Endothelial cell of umbilical vein (primary cell): ENCODE measurements at regions not wholly inside any gene's neighbourhood (a gene's known extent, or its start where the extent isn't known, plus 50 kb on each side); places are given as distances from the start of the nearest gene placed in this dataset.

ENCODE experiments used
- BruUV-seq: library from RNA; stranded (reverse); fragments of 400-500 nt; replicated peaks from 2 replicates; lab custom pipeline; 2021; lab: Mats Ljungman, UMichigan
- CTCF ChIA-PET: fragments of 300-600, 350-600 bp; sonication (Branson Sonifier 250); formaldehyde crosslinking; loops from one replicate; lab custom pipeline; 2021; ENCODE audit warnings: antibody characterized with exemption, inconsistent platforms; lab: Charles Lee
- POLR2A ChIA-PET: fragments of 300-600, 350-600 bp; sonication (Branson Sonifier 250); formaldehyde crosslinking; loops from one replicate; lab custom pipeline; 2021; ENCODE audit warnings: antibody characterized with exemption, inconsistent platforms; lab: Charles Lee
- DNase-seq: peaks from one replicate; pipeline ENCODE4 v3.0.0-alpha.2; 2011; ENCODE audit warnings: low read depth, low spot score
- FAIRE-seq: peaks from 2 replicates; lab custom pipeline; 2011; peaks lifted over from hg19 to GRCh38; lab: Jason Lieb, UNC
- H2AFZ ChIP-seq: 2 replicates; pipeline ENCODE4 v1.6.0; 2012; ENCODE audit warnings: low read depth, low read length, control low read depth, inconsistent platforms
- H3K27ac ChIP-seq: 2 replicates; pipeline ENCODE4 v1.5.1; 2011; ENCODE audit warnings: low read depth, mild to moderate bottlenecking, control low read depth, low read length, moderate library complexity; ENCODE audit not compliant: insufficient read depth
- H3K27me3 ChIP-seq, 2 experiments: 2 replicates each; pipeline versions ENCODE4 v1.6.0 to v1.6.1; 2011; ENCODE audit warnings: low read length in 2 of 2, mixed read lengths in 1 of 2; ENCODE audit not compliant: control insufficient read depth in 2 of 2, insufficient read depth in 2 of 2
- H3K36me3 ChIP-seq, 2 experiments: 2 replicates in 1 of 2; 3 replicates in 1 of 2; pipeline ENCODE4 v1.5.1; 2011; ENCODE audit warnings: low read length in 2 of 2, mild to moderate bottlenecking in 1 of 2, moderate library complexity in 1 of 2; ENCODE audit not compliant: control insufficient read depth in 2 of 2, insufficient read depth in 2 of 2; ENCODE audit errors: extremely low read depth in 1 of 2
- H3K4me1 ChIP-seq: 3 replicates; pipeline ENCODE4 v1.5.1; 2011; ENCODE audit warnings: mild to moderate bottlenecking, low read length; ENCODE audit not compliant: control insufficient read depth, insufficient read depth; ENCODE audit errors: extremely low read depth
- H3K4me2 ChIP-seq: 2 replicates; pipeline ENCODE4 v1.6.1; 2011; ENCODE audit warnings: low read length, control low read depth, mixed read lengths; ENCODE audit not compliant: insufficient read depth
- H3K4me3 ChIP-seq, 3 experiments: fragments of 200-600 bp in 1 of 3; sonication (generic), shearing (Covaris generic) in 1 of 3; replicated peaks in 1 of 3; 2 replicates each; pipeline ENCODE4 v1.5.1; 2011 to 2016; ENCODE audit warnings: control low read depth in 3 of 3, low read length in 3 of 3, mild to moderate bottlenecking in 2 of 3, inconsistent platforms in 1 of 3, low read depth in 1 of 3, moderate library complexity in 1 of 3; ENCODE audit not compliant: insufficient read depth in 1 of 3
- H3K79me2 ChIP-seq: 2 replicates; pipeline ENCODE4 v1.6.0; 2012; ENCODE audit warnings: low read length, inconsistent platforms; ENCODE audit not compliant: control insufficient read depth, insufficient read depth
- H3K9ac ChIP-seq: replicated peaks from 2 replicates; pipeline ENCODE3; 2011; ENCODE audit warnings: low read length, control low read depth; ENCODE audit not compliant: insufficient read depth; ENCODE audit errors: extremely low read depth
- H3K9me1 ChIP-seq: replicated peaks from 3 replicates; pipeline ENCODE4 v1.6.0; 2011; ENCODE audit warnings: mild to moderate bottlenecking, low read length; ENCODE audit not compliant: control insufficient read depth, insufficient read depth; ENCODE audit errors: extremely low read depth
- H3K9me3 ChIP-seq: replicated peaks from 2 replicates; pipeline ENCODE4 v1.5.1; 2012; ENCODE audit warnings: low read length, inconsistent platforms; ENCODE audit not compliant: control insufficient read depth, insufficient read depth
- H4K20me1 ChIP-seq: replicated peaks from 2 replicates; pipeline ENCODE3; 2011; ENCODE audit warnings: mild to moderate bottlenecking, low read length; ENCODE audit not compliant: control insufficient read depth, insufficient read depth; ENCODE audit errors: extremely low read depth
- CTCF ChIP-seq, 2 donors: IDR thresholded peaks; 1 replicate in 1 of 2; 2 replicates in 1 of 2; pipeline ENCODE4 v1.5.1; 2011; ENCODE audit warnings: low read length in 2 of 2, mild to moderate bottlenecking in 2 of 2, moderate library complexity in 2 of 2, control low read depth in 1 of 2, inconsistent platforms in 1 of 2, low read depth in 1 of 2; ENCODE audit not compliant: insufficient read depth in 1 of 2; ENCODE audit errors: extremely low read depth in 1 of 2
- EZH2 ChIP-seq: IDR thresholded peaks from 2 replicates; pipeline ENCODE4 v1.6.1; 2012; ENCODE audit warnings: borderline replicate concordance, low read depth, mild to moderate bottlenecking, moderate library complexity, low read length, inconsistent platforms; ENCODE audit not compliant: severe bottlenecking
- FOS ChIP-seq: IDR thresholded peaks from 2 replicates; pipeline ENCODE4 v1.6.1; 2011; ENCODE audit warnings: mild to moderate bottlenecking, low read length, moderate library complexity, borderline replicate concordance; ENCODE audit not compliant: insufficient read depth
- GATA2 ChIP-seq: IDR thresholded peaks from 2 replicates; pipeline ENCODE4 v1.7.0; 2011; ENCODE audit warnings: low read depth, mild to moderate bottlenecking, moderate library complexity, mixed read lengths, low read length; ENCODE audit not compliant: insufficient read length, insufficient read depth
- JUN ChIP-seq: IDR thresholded peaks from 2 replicates; pipeline ENCODE4 v1.6.1; 2011; ENCODE audit warnings: borderline replicate concordance, low read depth; ENCODE audit not compliant: insufficient read length, insufficient read depth
- MAX ChIP-seq: IDR thresholded peaks from 2 replicates; pipeline ENCODE4 v1.6.1; 2011; ENCODE audit not compliant: insufficient read depth, insufficient read length
- MYC ChIP-seq: IDR thresholded peaks from one replicate; pipeline ENCODE4 v1.6.1; 2011; ENCODE audit warnings: mild to moderate bottlenecking, low read depth, low read length
- POLR2A ChIP-seq: IDR thresholded peaks from 2 replicates; pipeline ENCODE4 v1.6.1; 2012; ENCODE audit warnings: low read depth, mild to moderate bottlenecking, control low read depth, low read length
- POLR2AphosphoS5 ChIP-seq: IDR thresholded peaks from 2 replicates; pipeline ENCODE4 v1.6.1; 2012; ENCODE audit warnings: low read depth, mild to moderate bottlenecking, control low read depth, low read length, moderate library complexity; ENCODE audit not compliant: insufficient read depth
- dilution Hi-C: fragments of 300-500 bp; cut with MboI; formaldehyde crosslinking; loops from one replicate; pipeline ENCODE4 v1.15.0; 2019; ENCODE audit warnings: low sequenced_read_pairs; ENCODE audit not compliant: extremely low pct_ligation_motif_present
- intact Hi-C: fragments of 100-400 bp; cut with micrococcal nuclease; formaldehyde crosslinking; loops from one replicate; pipeline ENCODE4 v1.10.0; 2022

GRCh38 chr3:18704326-18704725 is 279.2 kb upstream of the SATB1 start:
- Histone ChIP-seq H3K9ac (no peak overlapping the region), H4K20me1 (no peaks in the 10 kb centered on the region), H3K4me3 (no peak overlapping the region), H2AFZ (no peak overlapping the region), H3K4me2 (no peak overlapping the region), H3K27ac (no peak overlapping the region), H3K9me3 (peaks cover 10% of the 10 kb centered on the region), H3K4me1 (no peaks in the 10 kb centered on the region), H3K36me3 (no peaks in the 10 kb centered on the region), H3K79me2 (no peaks in the 10 kb centered on the region), H3K9me1 (no peaks in the 10 kb centered on the region), H3K27me3 (no peaks in the 10 kb centered on the region)
- dilution Hi-C loops (no loop called here), intact Hi-C loops (no loop called here)
- FAIRE-seq (no peak), DNase-seq (no peak)
- ChIA-PET POLR2A (no interaction called here), CTCF (no interaction called here)
- BruUV-seq: no TSS peak
- TF ChIP-seq MAX (no peak), GATA2 (no peak), JUN (no peak), POLR2AphosphoS5 (no peak), CTCF (IDR thresholded peaks at IDR 0.05; ENCODE audit: extremely low read depth in 1 of 2, insufficient read depth in 1 of 2, low read depth in 1 of 2, low read length in 2 of 2) (no peak), EZH2 (no peak), MYC (no peak), FOS (no peak), POLR2A (no peak)
